Dermis blood vessel endothelial cell (primary cell): ENCODE measurements at regions not wholly inside any gene's neighbourhood (a gene's known extent, or its start where the extent isn't known, plus 50 kb on each side); places are given as distances from the start of the nearest gene placed in this dataset.

Experiments used
- DNase-seq: peaks from one replicate; pipeline ENCODE4 v3.0.0; 2010

DNA sequence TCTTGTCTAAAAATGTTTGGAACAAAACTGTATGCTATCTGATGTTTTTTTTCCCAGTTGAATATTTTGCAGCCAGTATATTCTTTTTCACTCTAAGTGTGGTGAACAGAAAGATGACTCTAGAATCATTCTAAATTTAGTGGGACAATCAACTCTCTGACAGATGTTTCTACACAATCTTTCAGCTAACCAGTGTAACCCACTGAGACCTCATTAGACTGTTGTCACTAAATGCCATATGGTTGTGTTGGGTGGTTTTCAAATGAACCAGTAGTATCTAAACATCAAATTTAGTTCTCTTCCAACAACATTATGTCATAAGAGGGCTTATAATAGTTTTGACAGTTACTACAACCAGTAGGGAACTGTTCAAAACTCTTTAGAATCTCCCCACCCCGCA, 129.6 kb upstream of the PRLR start:
- no peak for DNase-seq

DNA sequence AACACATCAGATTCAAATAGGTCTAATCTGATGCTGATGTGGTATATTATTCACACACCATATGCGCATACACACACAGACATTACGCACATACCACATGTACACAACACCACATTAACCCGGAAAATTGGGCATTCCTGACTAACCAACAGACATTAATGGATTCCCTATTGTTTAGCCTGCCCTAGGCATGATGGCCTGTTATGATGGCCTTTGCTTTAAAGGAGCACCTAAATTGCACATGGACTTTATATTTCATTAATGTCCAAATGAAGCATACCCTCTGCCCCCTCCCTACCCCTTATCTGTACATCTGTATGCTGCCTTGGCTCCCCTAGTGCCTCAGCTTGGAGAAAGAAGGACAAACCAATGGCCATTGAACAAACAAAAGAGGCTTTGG, 127.7 kb upstream of the PRLR start:
- no peak for DNase-seq

DNA sequence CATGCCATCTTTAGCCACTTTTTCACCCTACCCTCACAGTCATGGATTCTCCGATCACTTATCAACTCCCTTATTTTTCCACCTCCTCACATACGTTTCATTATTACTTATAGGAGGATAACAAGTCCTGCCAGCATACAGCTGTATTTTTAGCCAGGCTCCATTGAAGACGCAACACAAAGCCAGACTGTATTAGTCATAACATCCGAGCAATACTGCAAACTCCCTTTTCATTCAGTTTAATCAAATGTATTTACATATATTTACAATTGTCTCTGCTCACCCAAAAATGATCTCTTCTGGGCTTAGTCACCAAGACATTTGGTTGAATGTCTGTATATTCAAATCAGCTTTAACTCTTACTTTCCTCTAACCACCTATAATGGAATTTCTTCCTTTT, 126.4 kb upstream of the PRLR start:
- DNase-seq, result no peak

GRCh38 chr5:35354751-35355150, 124.5 kb upstream of the PRLR start:
- no peak for DNase-seq

DNA sequence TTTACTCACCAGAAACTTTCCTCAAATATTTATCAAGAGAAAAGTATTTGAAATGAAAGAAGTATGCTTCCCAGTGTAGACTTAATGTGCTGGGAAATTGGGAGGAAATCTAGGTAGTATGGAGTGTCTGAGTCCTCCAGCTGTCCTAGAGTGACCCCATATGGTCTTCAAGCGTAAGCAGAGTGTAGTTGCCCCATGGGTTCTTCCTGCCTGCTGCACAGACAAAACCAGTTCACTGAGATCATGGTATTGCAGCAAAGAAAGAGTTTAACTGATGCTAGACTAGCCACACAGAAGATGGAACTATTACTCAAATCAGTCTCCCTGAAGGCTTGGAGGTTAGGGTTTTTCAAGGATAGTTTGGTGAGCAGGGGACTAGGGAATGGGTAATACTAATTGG, 114.9 kb upstream of the PRLR start:
- DNase-seq, result no peak

GRCh38 chr5:35342664-35343063, 112.4 kb upstream of the PRLR start:
- no peak for DNase-seq

DNA sequence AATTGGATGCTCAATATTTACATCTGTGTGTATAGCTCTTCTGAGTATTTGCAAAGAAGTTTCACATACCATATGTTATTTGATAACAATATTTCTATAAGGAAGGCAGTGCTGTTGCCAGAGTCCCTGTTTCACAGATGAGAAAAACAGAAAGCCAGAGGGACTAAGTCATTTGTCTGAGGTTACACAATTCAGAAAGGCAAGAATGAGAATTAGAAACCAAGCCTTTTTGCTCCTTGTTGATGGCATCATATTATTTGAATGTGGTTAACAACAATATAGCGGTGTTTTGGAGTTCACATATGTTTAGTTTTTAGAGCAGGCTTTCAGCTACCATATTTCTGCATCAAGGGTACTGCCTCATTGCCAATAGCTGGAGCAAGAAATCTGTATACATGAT, 110.9 kb upstream of the PRLR start:
- no peak for DNase-seq

DNA sequence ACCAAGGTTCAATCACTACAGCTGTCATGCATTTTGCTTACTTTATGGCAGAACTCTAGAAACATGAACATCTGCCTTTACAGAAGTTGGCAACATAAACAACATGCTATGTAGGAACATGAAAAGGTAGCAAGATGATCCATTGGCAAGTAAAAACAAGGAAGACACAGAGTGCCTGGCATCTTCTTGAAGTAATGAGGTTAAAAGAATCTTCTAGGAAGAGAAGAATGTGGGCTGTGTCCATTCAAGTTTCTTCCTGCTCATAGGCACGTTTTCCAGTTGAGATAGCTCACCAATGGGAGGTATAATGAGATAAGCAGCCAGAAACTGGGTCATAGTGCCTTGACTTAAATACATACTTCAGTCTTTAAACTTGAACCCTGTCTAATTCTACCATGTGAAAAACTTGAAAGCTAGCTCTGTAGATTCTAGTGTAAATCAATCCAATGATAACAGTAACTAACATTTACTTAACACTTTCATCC, 109.4 kb upstream of the PRLR start:
- DNase-seq, result no peak

- no peak for DNase-seq
These were observed 108.7 kb upstream of the PRLR start for GRCh38 chr5:35339006-35339405.

- DNase-seq, result no peak
These were observed 107.8 kb upstream of the PRLR start for GRCh38 chr5:35338157-35338453.

- no peak for DNase-seq
These were observed 107.3 kb upstream of the PRLR start for GRCh38 chr5:35337340-35338156.

GRCh38 chr5:35336230-35336629, 105.9 kb upstream of the PRLR start:
- no peak for DNase-seq

GRCh38 chr5:35335752-35336151, 105.5 kb upstream of the PRLR start:
- no peak for DNase-seq

- DNase-seq, result no peak
These were observed 103.1 kb upstream of the PRLR start for GRCh38 chr5:35333366-35333765.

- DNase-seq, result no peak
These were observed 102.0 kb upstream of the PRLR start for GRCh38 chr5:35331956-35332950.

DNA sequence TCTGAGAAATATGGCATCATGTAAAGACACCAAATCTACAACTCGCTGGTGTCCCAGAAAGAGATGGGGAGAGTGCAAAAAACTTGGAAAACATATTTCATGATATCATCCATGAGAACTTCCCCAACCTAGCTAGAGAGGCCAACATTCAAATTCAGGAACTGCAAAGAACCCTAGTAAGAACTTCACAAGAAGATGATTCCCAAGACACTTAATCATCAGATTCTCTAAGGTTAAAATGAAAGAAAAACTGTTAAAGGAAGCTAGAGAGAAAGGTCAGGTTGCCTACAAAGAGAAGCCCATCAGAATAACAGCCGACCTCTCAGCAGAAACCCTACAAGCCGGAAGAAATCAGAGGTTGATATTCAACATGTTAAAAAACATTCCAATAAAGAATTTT, 95.5 kb upstream of the PRLR start:
- no peak for DNase-seq

GRCh38 chr5:35324679-35325078, 94.4 kb upstream of the PRLR start:
- no peak for DNase-seq

GRCh38 chr5:35324201-35324600, 93.9 kb upstream of the PRLR start:
- no peak for DNase-seq

- no peak for DNase-seq
These were observed 89.7 kb upstream of the PRLR start for GRCh38 chr5:35320029-35320428.

DNA sequence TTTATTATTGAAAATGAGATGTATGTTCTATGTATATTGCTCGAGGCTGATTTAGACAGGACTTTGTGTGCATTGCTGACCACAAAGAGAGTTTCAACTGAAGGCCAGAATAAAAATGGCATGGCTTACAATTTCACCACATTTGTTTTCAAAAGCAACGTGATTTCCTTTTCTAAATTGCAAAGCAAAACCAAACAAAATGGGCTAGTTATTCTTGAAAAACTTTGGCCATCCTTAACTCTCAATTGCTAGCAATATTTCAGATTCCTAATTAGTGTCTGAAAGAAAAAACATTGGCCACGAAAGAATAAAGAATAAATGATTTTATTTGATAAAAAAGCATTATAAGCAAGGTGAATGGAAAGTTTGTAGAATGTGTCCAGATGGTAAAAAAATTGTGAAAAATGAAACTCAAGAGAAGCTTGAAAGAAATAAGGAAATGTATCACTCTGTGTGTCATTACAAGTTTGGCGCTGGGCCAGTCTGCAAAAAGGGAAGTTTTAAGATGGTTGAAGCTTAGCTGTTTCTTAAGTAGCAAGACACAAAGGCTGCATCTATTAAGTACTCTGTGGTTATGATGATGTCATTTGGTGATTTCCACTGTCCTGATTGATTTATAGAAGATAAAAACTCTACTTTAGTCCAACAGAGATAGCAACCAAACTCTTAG, 89.2 kb upstream of the PRLR start:
- DNase-seq, result no peak

DNA sequence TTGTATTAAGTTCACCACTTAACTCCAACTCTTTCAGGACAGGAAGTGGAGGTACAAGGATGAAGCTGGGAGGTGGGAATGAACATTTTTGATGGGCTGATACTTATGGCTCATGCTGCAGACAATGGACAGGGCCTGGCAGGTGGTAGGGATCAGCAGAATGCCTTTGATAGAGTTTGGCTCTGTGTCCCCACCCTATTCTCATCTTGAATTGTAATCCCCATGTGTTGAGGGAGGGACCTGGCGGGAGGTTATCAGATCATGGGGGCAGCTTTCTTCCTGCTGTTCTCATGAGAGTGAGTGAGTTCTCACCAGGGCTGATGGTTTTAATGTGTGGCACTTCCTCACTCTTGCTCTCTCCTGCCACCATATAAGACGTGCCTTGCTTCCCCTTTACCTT, 87.3 kb upstream of the PRLR start:
- no peak for DNase-seq

- no peak for DNase-seq
These were observed 86.5 kb upstream of the PRLR start for GRCh38 chr5:35316611-35317274.

DNA sequence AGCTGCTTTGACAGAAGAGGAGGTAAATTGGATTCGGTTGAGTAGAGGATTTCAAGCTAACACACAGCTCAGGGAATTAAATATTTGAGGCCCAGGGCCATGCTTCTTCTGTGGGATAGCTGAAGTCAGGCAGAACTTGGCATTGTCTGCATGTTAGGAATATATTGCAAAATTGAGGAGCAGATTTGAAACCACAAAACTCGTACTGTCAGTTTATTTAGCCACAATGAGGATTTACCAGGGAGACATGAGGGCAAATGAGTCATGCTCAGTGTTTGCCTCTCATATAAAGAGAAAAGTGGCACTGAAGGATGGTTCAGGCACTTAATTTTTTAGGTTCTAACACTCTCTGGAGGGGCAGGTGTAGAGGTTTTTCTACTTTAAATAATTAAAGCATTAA, 83.0 kb upstream of the PRLR start:
- no peak for DNase-seq
